ENCODE measurements at regions not wholly inside any gene's neighbourhood (a gene's known extent, or its start where the extent isn't known, plus 50 kb on each side); places are given as distances from the start of the nearest gene placed in this dataset.

- Mint-ChIP-seq H3K4me1 (no peaks in the 10 kb centered on the region), H3K27me3 (no peaks in the 10 kb centered on the region), H3K4me3 (no peak overlapping the region), H3K27ac (no peak overlapping the region), H3K36me3 (no peaks in the 10 kb centered on the region), H3K9me3 (peaks cover 0 to 3% (median 0%) of the 10 kb centered on the region in 11 donors)
- Histone ChIP-seq H3K27ac (ENCODE audit: low read depth, low read length) (no peak overlapping the region), H3K36me3 (ENCODE audit: control insufficient read depth in 2 of 3, insufficient read depth in 3 of 3, low read length in 3 of 3) (no peaks in the 10 kb centered on the region), H3K9me3 (ENCODE audit: control insufficient read depth in 2 of 3, low read length in 3 of 3) (no peaks in the 10 kb centered on the region), H3K4me3 (ENCODE audit: low read length) (no peak overlapping the region), H3K4me1 (ENCODE audit: control insufficient read depth in 2 of 2, insufficient read depth in 2 of 2, low read length in 2 of 2) (no peaks in the 10 kb centered on the region), H3K27me3 (ENCODE audit: control insufficient read depth in 2 of 2, insufficient read depth in 2 of 2, low read length in 2 of 2) (no peaks in the 10 kb centered on the region)
- ChIA-PET POLR2A (no interaction called here), CTCF (no interaction called here)
- DNase-seq (no peak), ATAC-seq (no peak)
- intact Hi-C loops (cut with micrococcal nuclease) = no loop called here
Observed at GRCh38 chrX:140848800-140849199, 139.2 kb downstream of the LINC00632 start.

DNA sequence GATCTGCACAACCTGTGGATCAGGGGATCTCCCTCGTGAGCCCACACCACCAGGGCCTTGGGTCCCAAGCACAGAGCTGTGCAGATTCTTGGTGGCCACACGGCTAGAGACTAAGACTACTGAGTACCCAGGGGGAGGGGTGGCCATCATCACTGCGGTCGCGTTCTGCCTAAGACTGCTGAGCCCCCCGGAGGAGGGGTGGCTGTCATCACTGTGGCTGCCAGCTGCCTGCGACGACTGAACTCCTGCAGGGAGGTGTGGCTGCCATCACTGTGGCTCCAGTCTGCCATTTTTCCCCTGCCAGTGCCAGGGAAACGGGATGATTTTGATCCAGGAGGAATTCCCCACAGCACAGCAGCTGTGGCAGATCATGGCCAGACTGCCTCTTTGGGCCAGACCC lies 141.7 kb upstream of the SPANXB1 start:
- ChIA-PET CTCF (no interaction called here), POLR2A (no interaction called here)
- ATAC-seq (no peak), DNase-seq (no peak)
- H3K27me3 Mint-ChIP-seq = no peaks in the 10 kb centered on the region
- H3K27ac Mint-ChIP-seq = no peak overlapping the region
- Histone ChIP-seq H3K9me3 (ENCODE audit: control insufficient read depth in 2 of 3, low read length in 3 of 3) (no peaks in the 10 kb centered on the region), H3K36me3 (ENCODE audit: control insufficient read depth in 2 of 3, insufficient read depth in 3 of 3, low read length in 3 of 3) (no peaks in the 10 kb centered on the region), H3K4me3 (ENCODE audit: low read length) (no peak overlapping the region), H3K27ac (ENCODE audit: low read depth, low read length) (no peak overlapping the region), H3K27me3 (ENCODE audit: control insufficient read depth in 2 of 2, insufficient read depth in 2 of 2, low read length in 2 of 2) (no peaks in the 10 kb centered on the region), H3K4me1 (ENCODE audit: control insufficient read depth in 2 of 2, insufficient read depth in 2 of 2, low read length in 2 of 2) (no peaks in the 10 kb centered on the region)
- intact Hi-C loops (cut with micrococcal nuclease) = no loop called here
- peaks cover 0 to 4% (median 0%) of the 10 kb centered on the region in 11 donors for H3K9me3 Mint-ChIP-seq
- no peaks in the 10 kb centered on the region for H3K36me3 Mint-ChIP-seq
- H3K4me1 Mint-ChIP-seq = no peaks in the 10 kb centered on the region
- H3K4me3 Mint-ChIP-seq = no peak overlapping the region

GRCh38 chrX:140866446-140866845 lies 135.9 kb upstream of the SPANXB1 start:
- POLR2A ChIA-PET = no interaction called here
- no peaks in the 10 kb centered on the region for H3K4me1 Mint-ChIP-seq

GRCh38 chrX:140912606-140913005 lies 89.8 kb upstream of the SPANXB1 start:
- ChIA-PET CTCF (no interaction called here), POLR2A (no interaction called here)
- H3K27ac Mint-ChIP-seq = no peak overlapping the region
- H3K36me3 Mint-ChIP-seq = peaks cover 0 to 2% (median 0%) of the 10 kb centered on the region in 5 donors
- intact Hi-C loops (cut with micrococcal nuclease) = loop anchor here in 1 of 2 donors (10.0 kb wide), 1 partner anchor 262 kb away; the partner anchor contains the start of gene LDOC1
- Histone ChIP-seq H3K4me3 (ENCODE audit: low read length) (no peak overlapping the region), H3K36me3 (ENCODE audit: control insufficient read depth in 2 of 3, insufficient read depth in 3 of 3, low read length in 3 of 3) (no peaks in the 10 kb centered on the region), H3K27ac (ENCODE audit: low read depth, low read length) (no peak overlapping the region), H3K9me3 (ENCODE audit: control insufficient read depth in 2 of 3, low read length in 3 of 3) (no peaks in the 10 kb centered on the region), H3K27me3 (ENCODE audit: control insufficient read depth in 2 of 2, insufficient read depth in 2 of 2, low read length in 2 of 2) (no peaks in the 10 kb centered on the region), H3K4me1 (ENCODE audit: control insufficient read depth in 2 of 2, insufficient read depth in 2 of 2, low read length in 2 of 2) (no peaks in the 10 kb centered on the region)
- DNase-seq (no peak), ATAC-seq (no peak)
- H3K9me3 Mint-ChIP-seq = peaks cover 0 to 5% (median 0%) of the 10 kb centered on the region in 11 donors
- H3K4me3 Mint-ChIP-seq = no peak overlapping the region
- peaks cover 0 to 6% (median 0%) of the 10 kb centered on the region in 5 donors for H3K27me3 Mint-ChIP-seq
- peaks cover 0 to 9% (median 2%) of the 10 kb centered on the region in 7 donors for H3K4me1 Mint-ChIP-seq

More at GRCh38 chrX:140866446-140866845, 135.9 kb upstream of the SPANXB1 start:
- H3K4me1 ChIP-seq (ENCODE audit: control insufficient read depth in 2 of 2, insufficient read depth in 2 of 2, low read length in 2 of 2) = no peaks in the 10 kb centered on the region
- Mint-ChIP-seq H3K27me3 (no peaks in the 10 kb centered on the region), H3K36me3 (no peaks in the 10 kb centered on the region), H3K27ac (no peak overlapping the region), H3K9me3 (peaks cover 0 to 6% (median 1%) of the 10 kb centered on the region in 11 donors), H3K4me3 (no peak overlapping the region)
- H3K36me3 ChIP-seq (ENCODE audit: control insufficient read depth in 2 of 3, insufficient read depth in 3 of 3, low read length in 3 of 3) = no peaks in the 10 kb centered on the region
- H3K27ac ChIP-seq (ENCODE audit: low read depth, low read length) = no peak overlapping the region
- CTCF ChIA-PET = no interaction called here
- intact Hi-C loops (cut with micrococcal nuclease) = no loop called here
- ATAC-seq (no peak), DNase-seq (no peak)
- H3K27me3 ChIP-seq (ENCODE audit: control insufficient read depth in 2 of 2, insufficient read depth in 2 of 2, low read length in 2 of 2) = no peaks in the 10 kb centered on the region
- no peaks in the 10 kb centered on the region for H3K9me3 ChIP-seq (ENCODE audit: control insufficient read depth in 2 of 3, low read length in 3 of 3)
- no peak overlapping the region for H3K4me3 ChIP-seq (ENCODE audit: low read length)

DNA sequence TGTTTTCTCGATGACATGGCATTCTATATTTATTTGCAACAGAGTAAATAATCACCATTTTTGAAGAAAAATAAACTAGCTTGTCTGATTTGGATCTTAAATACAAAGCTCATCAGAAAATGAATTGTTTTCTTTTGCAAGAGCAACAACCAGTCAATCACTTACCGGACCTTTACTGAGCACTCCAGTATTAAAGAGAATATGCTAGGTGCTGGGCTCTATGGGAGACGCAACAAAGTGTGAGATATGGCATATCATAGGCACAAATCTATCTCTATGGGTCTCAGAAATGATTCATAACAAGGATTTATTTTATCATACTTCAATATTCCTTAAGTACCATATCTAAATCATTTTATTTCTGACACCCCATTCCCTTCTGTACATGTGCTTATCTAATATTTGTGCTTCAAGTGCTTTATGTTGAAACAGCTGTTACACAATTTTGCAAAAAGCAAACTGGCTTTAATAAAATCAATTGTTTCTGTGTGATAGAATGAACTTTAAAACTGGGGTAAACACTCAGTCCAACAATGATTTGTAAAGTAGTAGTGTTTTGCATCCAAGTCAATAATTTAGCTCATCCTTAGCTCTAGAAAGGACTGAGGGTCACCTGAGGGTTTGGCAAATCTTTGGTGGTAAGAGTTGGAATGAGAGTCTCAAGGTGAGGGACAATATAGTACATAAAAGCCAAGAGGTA lies 88.4 kb upstream of the SPANXB1 start:
- no peak overlapping the region for H3K27ac Mint-ChIP-seq
- POLR2A ChIA-PET = no interaction called here
- CTCF ChIA-PET = no interaction called here
- intact Hi-C loops (cut with micrococcal nuclease) = loop anchor here in 1 of 2 donors (10.0 kb wide), 1 partner anchor 261 kb away; the partner anchor contains the start of gene LDOC1
- Histone ChIP-seq H3K4me3 (ENCODE audit: low read length) (no peak overlapping the region), H3K27me3 (ENCODE audit: control insufficient read depth in 2 of 2, insufficient read depth in 2 of 2, low read length in 2 of 2) (no peaks in the 10 kb centered on the region), H3K27ac (ENCODE audit: low read depth, low read length) (no peak overlapping the region), H3K36me3 (ENCODE audit: control insufficient read depth in 2 of 3, insufficient read depth in 3 of 3, low read length in 3 of 3) (no peaks in the 10 kb centered on the region), H3K9me3 (ENCODE audit: control insufficient read depth in 2 of 3, low read length in 3 of 3) (no peaks in the 10 kb centered on the region), H3K4me1 (ENCODE audit: control insufficient read depth in 2 of 2, insufficient read depth in 2 of 2, low read length in 2 of 2) (no peaks in the 10 kb centered on the region)
- H3K9me3 Mint-ChIP-seq = peaks cover 0 to 5% (median 0%) of the 10 kb centered on the region in 11 donors
- H3K4me3 Mint-ChIP-seq = no peak overlapping the region
- no peak for ATAC-seq
- peaks cover 0 to 16% (median 6%) of the 10 kb centered on the region in 7 donors for H3K4me1 Mint-ChIP-seq
- no peaks in the 10 kb centered on the region for H3K36me3 Mint-ChIP-seq
- DNase-seq = no peak
- peaks cover 0 to 2% (median 0%) of the 10 kb centered on the region in 5 donors for H3K27me3 Mint-ChIP-seq

GRCh38 chrX:140916872-140917271 lies 85.5 kb upstream of the SPANXB1 start:
- CTCF ChIA-PET = no interaction called here
- Mint-ChIP-seq H3K9me3 (peaks cover 0 to 2% (median 0%) of the 10 kb centered on the region in 11 donors), H3K27me3 (no peaks in the 10 kb centered on the region), H3K4me1 (peaks cover 0 to 16% (median 6%) of the 10 kb centered on the region in 7 donors), H3K36me3 (no peaks in the 10 kb centered on the region), H3K4me3 (peak overlapping the region in 1 of 10 donors; percentile 33), H3K27ac (peak overlapping the region in 1 of 9 donors; percentile 84)
- Histone ChIP-seq H3K27me3 (ENCODE audit: control insufficient read depth in 2 of 2, insufficient read depth in 2 of 2, low read length in 2 of 2) (no peaks in the 10 kb centered on the region), H3K9me3 (ENCODE audit: control insufficient read depth in 2 of 3, low read length in 3 of 3) (no peaks in the 10 kb centered on the region), H3K27ac (ENCODE audit: low read depth, low read length) (no peak overlapping the region), H3K4me3 (ENCODE audit: low read length) (no peak overlapping the region), H3K36me3 (ENCODE audit: control insufficient read depth in 2 of 3, insufficient read depth in 3 of 3, low read length in 3 of 3) (no peaks in the 10 kb centered on the region), H3K4me1 (ENCODE audit: control insufficient read depth in 2 of 2, insufficient read depth in 2 of 2, low read length in 2 of 2) (no peaks in the 10 kb centered on the region)
- intact Hi-C loops (cut with micrococcal nuclease) = loop anchor here in 1 of 2 donors (10.0 kb wide), 1 partner anchor 258 kb away; the partner anchor contains the start of gene LDOC1
- no peak for ATAC-seq
- POLR2A ChIA-PET = no interaction called here
- DNase-seq = no peak
